ENCODE measurements at regions not wholly inside any gene's neighbourhood (a gene's known extent, or its start where the extent isn't known, plus 50 kb on each side); places are given as distances from the start of the nearest gene placed in this dataset.

GRCh38 chr10:28374036-28374435 lies 71.2 kb upstream of the MPP7 start:
- H3K4me3 Mint-ChIP-seq (ENCODE audit: low read depth) = no peak overlapping the region
- H3K27ac Mint-ChIP-seq = no peak overlapping the region
- H3K9me3 Mint-ChIP-seq (ENCODE audit: low read depth) = no peaks in the 10 kb centered on the region
- no peak for TF ChIP-seq CTCF (IDR thresholded peaks at IDR 0.05; ENCODE audit: unreplicated experiment)
- H3K27me3 Mint-ChIP-seq = no peaks in the 10 kb centered on the region
- peaks cover 6% of the 10 kb centered on the region for H3K4me1 Mint-ChIP-seq (ENCODE audit: low read depth)
- H3K36me3 Mint-ChIP-seq (ENCODE audit: insufficient read depth) = no peaks in the 10 kb centered on the region
- DNase-seq (ENCODE audit: low spot score, unreplicated experiment) = no peak

GRCh38 chr10:28375399-28376354 lies 72.8 kb upstream of the MPP7 start:
- Mint-ChIP-seq H3K36me3 (ENCODE audit: insufficient read depth) (no peaks in the 10 kb centered on the region), H3K27ac (no peak overlapping the region), H3K9me3 (ENCODE audit: low read depth) (no peaks in the 10 kb centered on the region), H3K4me3 (ENCODE audit: low read depth) (no peak overlapping the region), H3K4me1 (ENCODE audit: low read depth) (peaks cover 6% of the 10 kb centered on the region), H3K27me3 (no peaks in the 10 kb centered on the region)
- no peak for TF ChIP-seq CTCF (IDR thresholded peaks at IDR 0.05; ENCODE audit: unreplicated experiment)
- no peak for DNase-seq (ENCODE audit: low spot score, unreplicated experiment)

- H3K4me1 Mint-ChIP-seq (ENCODE audit: low read depth) = peaks cover 6% of the 10 kb centered on the region
- no peak for TF ChIP-seq CTCF (IDR thresholded peaks at IDR 0.05; ENCODE audit: unreplicated experiment)
These were observed 76.2 kb upstream of the MPP7 start for GRCh38 chr10:28378986-28379585.

GRCh38 chr10:28381466-28381865 lies 78.6 kb upstream of the MPP7 start:
- H3K27ac Mint-ChIP-seq = no peak overlapping the region
- H3K9me3 Mint-ChIP-seq (ENCODE audit: low read depth) = no peaks in the 10 kb centered on the region
- no peak overlapping the region for H3K4me3 Mint-ChIP-seq (ENCODE audit: low read depth)
- no peaks in the 10 kb centered on the region for H3K4me1 Mint-ChIP-seq (ENCODE audit: low read depth)
- no peak for TF ChIP-seq CTCF (IDR thresholded peaks at IDR 0.05; ENCODE audit: unreplicated experiment)
- DNase-seq (ENCODE audit: low spot score, unreplicated experiment) = no peak
- no peaks in the 10 kb centered on the region for H3K36me3 Mint-ChIP-seq (ENCODE audit: insufficient read depth)
- peaks cover 2% of the 10 kb centered on the region for H3K27me3 Mint-ChIP-seq

More at GRCh38 chr10:28378986-28379585, 76.2 kb upstream of the MPP7 start:
- H3K27me3 Mint-ChIP-seq = no peaks in the 10 kb centered on the region
- H3K36me3 Mint-ChIP-seq (ENCODE audit: insufficient read depth) = no peaks in the 10 kb centered on the region
- no peak overlapping the region for H3K27ac Mint-ChIP-seq
- no peak overlapping the region for H3K4me3 Mint-ChIP-seq (ENCODE audit: low read depth)
- DNase-seq (ENCODE audit: low spot score, unreplicated experiment) = no peak
- H3K9me3 Mint-ChIP-seq (ENCODE audit: low read depth) = no peaks in the 10 kb centered on the region

GRCh38 chr10:28381903-28382347 lies 79.1 kb upstream of the MPP7 start:
- H3K36me3 Mint-ChIP-seq (ENCODE audit: insufficient read depth) = no peaks in the 10 kb centered on the region
- no peaks in the 10 kb centered on the region for H3K4me1 Mint-ChIP-seq (ENCODE audit: low read depth)

More at GRCh38 chr10:28381903-28382347, 79.1 kb upstream of the MPP7 start:
- DNase-seq (ENCODE audit: low spot score, unreplicated experiment) = peak; percentile 76
- no peak overlapping the region for H3K4me3 Mint-ChIP-seq (ENCODE audit: low read depth)
- TF ChIP-seq CTCF (IDR thresholded peaks at IDR 0.05; ENCODE audit: unreplicated experiment) = peak; percentile 98
- no peak overlapping the region for H3K27ac Mint-ChIP-seq
- peaks cover 4% of the 10 kb centered on the region for H3K27me3 Mint-ChIP-seq
- no peaks in the 10 kb centered on the region for H3K9me3 Mint-ChIP-seq (ENCODE audit: low read depth)
